Esophagus muscularis mucosa (tissue), 4 donors: ENCODE measurements at regions not wholly inside any gene's neighbourhood (a gene's known extent, or its start where the extent isn't known, plus 50 kb on each side); places are given as distances from the start of the nearest gene placed in this dataset.

Experiments used
- DNase-seq: peaks from one replicate; pipeline ENCODE4 v3.0.0-alpha.2; 2017; ENCODE audit errors: extremely low spot score
- H3K27ac ChIP-seq, 4 donors: fragments of 200-600 bp; sonication (generic); replicated peaks in 1 of 4; 1 replicate in 3 of 4; 2 replicates in 1 of 4; pipeline ENCODE4 v1.5.1; 2016 to 2019; ENCODE audit warnings: mild to moderate bottlenecking in 1 of 4
- H3K27me3 ChIP-seq, 4 donors: fragments of 200-600 bp; sonication (generic); one replicate each; pipeline versions ENCODE4 v1.5.1 to v1.6.0; 2016 to 2019
- H3K36me3 ChIP-seq, 4 donors: fragments of 200-600 bp; sonication (generic); one replicate each; pipeline ENCODE4 v1.5.1; 2016 to 2019
- H3K4me1 ChIP-seq, 4 donors: fragments of 200-600 bp; sonication (generic); one replicate each; pipeline ENCODE4 v1.5.1; 2016 to 2019
- H3K4me3 ChIP-seq, 4 donors: fragments of 200-600 bp; sonication (generic); 1 replicate in 2 of 4; 2 replicates in 2 of 4; pipeline ENCODE4 v1.5.1; 2016 to 2019; ENCODE audit warnings: mild to moderate bottlenecking in 4 of 4, moderate library complexity in 1 of 4
- H3K9me3 ChIP-seq, 4 donors: fragments of 200-600 bp; sonication (generic); 1 replicate in 3 of 4; 2 replicates in 1 of 4; pipeline ENCODE4 v1.5.1; 2016 to 2019
- CTCF ChIP-seq, 3 experiments: fragments of 200-600 bp in 2 of 3; fragments of 450-650 bp in 1 of 3; sonication (generic) in 2 of 3; IDR thresholded peaks; one replicate each; pipeline ENCODE4 v1.5.1; 2017 to 2019; ENCODE audit warnings: antibody characterized with exemption in 3 of 3, mild to moderate bottlenecking in 2 of 3, moderate library complexity in 1 of 3
- EP300 ChIP-seq: sonication (generic); formaldehyde crosslinking; IDR thresholded peaks from one replicate; pipeline ENCODE4 v1.6.1; 2017; ENCODE audit warnings: antibody characterized with exemption
- POLR2A ChIP-seq: fragments of 450-650 bp; IDR thresholded peaks from one replicate; pipeline ENCODE4 v1.6.1; 2017; ENCODE audit warnings: antibody characterized with exemption, moderate library complexity, mild to moderate bottlenecking, low read depth
- POLR2AphosphoS5 ChIP-seq, 2 donors: sonication (generic); formaldehyde crosslinking; IDR thresholded peaks; one replicate each; pipeline ENCODE4 v1.6.1; 2017; ENCODE audit warnings: antibody characterized with exemption in 2 of 2
- WGBS: methylation state at CpG from one replicate; pipeline ENCODE4 v1.1.5; 2018; 5-methylcytosine and 5-hydroxymethylcytosine counted together
- intact Hi-C: fragments of 100-400 bp; cut with DNase I; formaldehyde crosslinking; loops from one replicate; pipeline ENCODE4 v1.15.1; 2023

- TF ChIP-seq CTCF (IDR thresholded peaks at IDR 0.05): no peak
- no peak for TF ChIP-seq POLR2AphosphoS5 (IDR thresholded peaks at IDR 0.05)
- TF ChIP-seq POLR2A: no peak
- TF ChIP-seq EP300: no peak
- Histone ChIP-seq H3K36me3 (no peaks in the 10 kb centered on the region), H3K4me1 (no peaks in the 10 kb centered on the region), H3K4me3 (no peak overlapping the region), H3K27me3 (no peaks in the 10 kb centered on the region), H3K27ac (no peak overlapping the region), H3K9me3 (no peaks in the 10 kb centered on the region)
- DNase-seq: no peak
- 5% methylated on average over 8 of the region's 8 CpGs for WGBS
- intact Hi-C loops: no loop called here
Observed at GRCh38 chr10:56605051-56605450, 244.0 kb upstream of the ZWINT start.

GRCh38 chr10:56604624-56605023 is 243.6 kb upstream of the ZWINT start:
- no peaks in the 10 kb centered on the region for H3K9me3 ChIP-seq
- no peaks in the 10 kb centered on the region for H3K27me3 ChIP-seq
- no peak for TF ChIP-seq EP300
- TF ChIP-seq POLR2AphosphoS5 (IDR thresholded peaks at IDR 0.05): no peak
- no peak for TF ChIP-seq CTCF (IDR thresholded peaks at IDR 0.05)
- no peak for TF ChIP-seq POLR2A
- H3K27ac ChIP-seq: no peak overlapping the region
- DNase-seq: no peak
- H3K36me3 ChIP-seq: no peaks in the 10 kb centered on the region
- WGBS: 96% methylated on average over 4 of the region's 12 CpGs
- no peak overlapping the region for H3K4me3 ChIP-seq
- intact Hi-C loops: no loop called here
- no peaks in the 10 kb centered on the region for H3K4me1 ChIP-seq

GRCh38 chr10:56599201-56599600 is 238.1 kb upstream of the ZWINT start:
- Histone ChIP-seq H3K27me3 (no peaks in the 10 kb centered on the region), H3K36me3 (no peaks in the 10 kb centered on the region), H3K9me3 (no peaks in the 10 kb centered on the region), H3K4me3 (no peak overlapping the region), H3K27ac (no peak overlapping the region), H3K4me1 (no peaks in the 10 kb centered on the region)
- WGBS: 73% methylated on average over 2 of the region's 2 CpGs
- TF ChIP-seq POLR2A (no peak), POLR2AphosphoS5 (IDR thresholded peaks at IDR 0.05) (no peak), CTCF (IDR thresholded peaks at IDR 0.05) (no peak), EP300 (no peak)
- intact Hi-C loops: no loop called here
- no peak for DNase-seq

GRCh38 chr10:56596257-56596656 is 235.2 kb upstream of the ZWINT start:
- Histone ChIP-seq H3K27ac (no peak overlapping the region), H3K27me3 (no peaks in the 10 kb centered on the region), H3K4me1 (no peaks in the 10 kb centered on the region), H3K36me3 (no peaks in the 10 kb centered on the region), H3K4me3 (no peak overlapping the region), H3K9me3 (no peaks in the 10 kb centered on the region)
- no peak for DNase-seq
- no peak for TF ChIP-seq CTCF (IDR thresholded peaks at IDR 0.05)
- intact Hi-C loops: no loop called here
- 55% methylated on average over 4 of the region's 4 CpGs for WGBS

GRCh38 chr10:56593120-56593519 is 232.1 kb upstream of the ZWINT start:
- 93% methylated on average over 1 of the region's 1 CpG for WGBS
- Histone ChIP-seq H3K36me3 (no peaks in the 10 kb centered on the region), H3K27ac (no peak overlapping the region), H3K27me3 (no peaks in the 10 kb centered on the region), H3K4me1 (no peaks in the 10 kb centered on the region), H3K9me3 (no peaks in the 10 kb centered on the region), H3K4me3 (no peak overlapping the region)
- DNase-seq: no peak
- intact Hi-C loops: no loop called here
- TF ChIP-seq POLR2AphosphoS5 (IDR thresholded peaks at IDR 0.05) (no peak), POLR2A (no peak), EP300 (no peak), CTCF (IDR thresholded peaks at IDR 0.05) (no peak)
